ENCODE measurements at regions not wholly inside any gene's neighbourhood (a gene's known extent, or its start where the extent isn't known, plus 50 kb on each side); places are given as distances from the start of the nearest gene placed in this dataset.
A peak's percentile ranks its signal among the peaks of the same experiment; 100 is the strongest.

GRCh38 chr4:20095805-20096541 is 155.7 kb upstream of the SLIT2 start:
- H3K27ac ChIP-seq = no peak overlapping the region
- H3K36me3 ChIP-seq = no peaks in the 10 kb centered on the region
- intact Hi-C loops (cut with DNase I) = no loop called here
- 88 to 89% methylated on average over 4 of the region's 4 CpGs for WGBS, 2 donors
- no peak overlapping the region for H3K4me3 ChIP-seq
- H3K9me3 ChIP-seq = no peaks in the 10 kb centered on the region
- no peak for DNase-seq
- no peak for TF ChIP-seq EP300 (IDR thresholded peaks at IDR 0.05)
- no peak for TF ChIP-seq POLR2AphosphoS5 (IDR thresholded peaks at IDR 0.05)
- TF ChIP-seq POLR2A (IDR thresholded peaks at IDR 0.05) = no peak
- H3K27me3 ChIP-seq = no peaks in the 10 kb centered on the region
- no peaks in the 10 kb centered on the region for H3K4me1 ChIP-seq

DNA sequence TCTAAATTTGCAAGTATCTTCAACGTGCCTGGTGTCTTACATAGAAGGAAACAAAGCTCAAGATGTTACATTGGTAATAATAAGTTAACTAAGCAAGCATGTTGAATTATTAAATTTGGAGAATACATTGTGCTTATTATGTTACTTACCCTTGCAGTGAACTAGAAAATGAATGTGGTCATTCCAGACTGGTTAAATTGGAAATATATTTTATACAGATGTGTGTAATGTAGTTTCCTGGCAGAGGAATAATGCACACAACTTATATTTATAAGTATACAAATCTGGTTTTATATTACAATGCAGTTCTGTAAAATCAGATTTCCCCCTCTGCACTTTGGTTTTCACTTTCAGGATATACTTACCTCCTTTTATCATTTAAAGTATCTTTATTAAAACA is 159.9 kb upstream of the SLIT2 start:
- H3K36me3 ChIP-seq = no peaks in the 10 kb centered on the region
- DNase-seq = no peak
- no peak overlapping the region for H3K4me3 ChIP-seq
- H3K27ac ChIP-seq = no peak overlapping the region
- TF ChIP-seq EP300 (IDR thresholded peaks at IDR 0.05) (no peak), POLR2A (IDR thresholded peaks at IDR 0.05) (no peak), CTCF (IDR thresholded peaks at IDR 0.05) (no peak), POLR2AphosphoS5 (IDR thresholded peaks at IDR 0.05) (no peak)
- WGBS, 2 donors = 29 to 54% methylated on average over 1 of the region's 1 CpG
- no peaks in the 10 kb centered on the region for H3K27me3 ChIP-seq
- intact Hi-C loops (cut with DNase I) = no loop called here
- H3K4me1 ChIP-seq = no peaks in the 10 kb centered on the region
- H3K9me3 ChIP-seq = no peaks in the 10 kb centered on the region

GRCh38 chr4:20087522-20087911 is 164.2 kb upstream of the SLIT2 start:
- Histone ChIP-seq H3K27me3 (no peaks in the 10 kb centered on the region), H3K27ac (no peak overlapping the region), H3K4me1 (no peaks in the 10 kb centered on the region), H3K4me3 (no peak overlapping the region), H3K36me3 (no peaks in the 10 kb centered on the region), H3K9me3 (no peaks in the 10 kb centered on the region)
- 87 to 93% methylated on average over 8 of the region's 8 CpGs for WGBS, 2 donors
- intact Hi-C loops (cut with DNase I) = no loop called here
- DNase-seq = no peak
- TF ChIP-seq POLR2A (IDR thresholded peaks at IDR 0.05) (no peak), CTCF (IDR thresholded peaks at IDR 0.05) (no peak), POLR2AphosphoS5 (IDR thresholded peaks at IDR 0.05) (no peak), EP300 (IDR thresholded peaks at IDR 0.05) (no peak)

GRCh38 chr4:20086799-20087521 is 164.7 kb upstream of the SLIT2 start:
- no peak for DNase-seq
- intact Hi-C loops (cut with DNase I) = no loop called here
- Histone ChIP-seq H3K4me3 (no peak overlapping the region), H3K36me3 (no peaks in the 10 kb centered on the region), H3K27me3 (no peaks in the 10 kb centered on the region), H3K4me1 (no peaks in the 10 kb centered on the region), H3K27ac (no peak overlapping the region), H3K9me3 (no peaks in the 10 kb centered on the region)
- WGBS, 2 donors = 81 to 88% methylated on average over 6 of the region's 6 CpGs
- TF ChIP-seq POLR2AphosphoS5 (IDR thresholded peaks at IDR 0.05) = no peak
- no peak for TF ChIP-seq CTCF (IDR thresholded peaks at IDR 0.05)
- no peak for TF ChIP-seq POLR2A (IDR thresholded peaks at IDR 0.05)
- TF ChIP-seq EP300 (IDR thresholded peaks at IDR 0.05) = no peak

DNA sequence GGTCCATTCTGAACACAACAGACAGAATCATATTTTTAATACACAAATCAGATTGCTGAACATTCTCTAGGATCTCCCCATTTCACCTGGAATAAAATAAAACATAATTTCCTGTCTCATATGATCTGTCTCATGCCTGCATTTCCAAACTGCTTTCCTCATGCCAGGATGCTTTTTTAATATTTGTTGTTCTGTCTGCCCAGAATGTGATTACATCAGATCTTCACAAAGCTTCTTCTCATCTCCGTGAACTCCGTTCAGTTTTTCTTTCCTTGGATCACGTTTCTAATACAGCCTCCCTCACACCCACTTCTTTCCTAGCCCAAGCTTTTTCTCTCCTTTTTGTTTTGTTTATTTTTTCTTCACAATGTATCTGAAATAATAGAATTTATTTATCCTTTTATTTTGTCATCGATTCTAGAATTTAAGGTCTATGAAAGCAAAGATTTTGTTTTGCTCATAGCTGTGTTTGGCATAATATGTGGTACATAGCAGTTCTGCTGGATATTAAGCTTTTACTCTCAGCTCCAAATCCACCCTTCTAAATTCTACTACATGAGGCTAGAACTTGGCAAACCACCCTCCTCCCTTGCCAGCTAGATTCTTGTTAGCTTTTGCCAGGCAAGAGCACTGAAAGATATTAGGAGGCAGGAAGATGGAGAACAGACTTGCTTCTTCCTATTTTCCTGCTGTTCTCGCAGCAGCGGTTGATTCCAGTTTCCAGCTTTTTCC is 165.5 kb upstream of the SLIT2 start:
- H3K9me3 ChIP-seq = no peaks in the 10 kb centered on the region
- intact Hi-C loops (cut with DNase I) = no loop called here
- no peaks in the 10 kb centered on the region for H3K27me3 ChIP-seq
- TF ChIP-seq CTCF (IDR thresholded peaks at IDR 0.05) = no peak
- TF ChIP-seq POLR2AphosphoS5 (IDR thresholded peaks at IDR 0.05) = no peak
- no peak for TF ChIP-seq POLR2A (IDR thresholded peaks at IDR 0.05)
- no peak for TF ChIP-seq EP300 (IDR thresholded peaks at IDR 0.05)
- 78 to 85% methylated on average over 6 of the region's 6 CpGs for WGBS, 2 donors
- peak overlapping the region in 1 of 4 donors; percentile 3 for H3K27ac ChIP-seq
- no peak for DNase-seq
- no peaks in the 10 kb centered on the region for H3K4me1 ChIP-seq
- no peaks in the 10 kb centered on the region for H3K36me3 ChIP-seq
- H3K4me3 ChIP-seq = no peak overlapping the region

All from sigmoid colon (tissue), 6 donors.